LNCAP (cell line): ENCODE measurements at regions not wholly inside any gene's neighbourhood (a gene's known extent, or its start where the extent isn't known, plus 50 kb on each side); places are given as distances from the start of the nearest gene placed in this dataset.
A peak's percentile ranks its signal among the peaks of the same experiment; 100 is the strongest.

Source experiments
- CTCF ChIP-seq: fragments of 450-650 bp; IDR thresholded peaks from 2 replicates; pipeline ENCODE4 v1.5.1; 2017; ENCODE audit warnings: mild to moderate bottlenecking

DNA sequence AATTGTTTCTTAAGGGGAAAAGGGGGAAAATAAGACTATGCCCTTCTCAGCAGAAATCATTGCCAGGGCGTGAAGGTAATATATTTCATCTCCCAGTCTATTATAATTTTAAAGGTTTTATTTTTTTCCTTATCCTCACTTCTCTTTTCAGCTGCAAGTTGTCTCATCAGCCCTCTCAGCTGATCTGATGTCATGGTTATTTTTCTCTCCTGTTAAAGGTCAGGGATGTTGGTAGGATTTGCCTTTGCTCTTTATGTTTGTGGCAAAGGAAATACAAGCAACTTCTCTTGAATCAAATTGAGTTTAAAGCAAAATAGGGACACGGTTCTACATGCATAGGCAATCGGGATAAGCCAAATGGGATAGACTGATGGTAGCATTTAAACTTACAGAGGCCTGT is 946.9 kb downstream of the SORCS1 start:
- no peak for TF ChIP-seq CTCF

DNA sequence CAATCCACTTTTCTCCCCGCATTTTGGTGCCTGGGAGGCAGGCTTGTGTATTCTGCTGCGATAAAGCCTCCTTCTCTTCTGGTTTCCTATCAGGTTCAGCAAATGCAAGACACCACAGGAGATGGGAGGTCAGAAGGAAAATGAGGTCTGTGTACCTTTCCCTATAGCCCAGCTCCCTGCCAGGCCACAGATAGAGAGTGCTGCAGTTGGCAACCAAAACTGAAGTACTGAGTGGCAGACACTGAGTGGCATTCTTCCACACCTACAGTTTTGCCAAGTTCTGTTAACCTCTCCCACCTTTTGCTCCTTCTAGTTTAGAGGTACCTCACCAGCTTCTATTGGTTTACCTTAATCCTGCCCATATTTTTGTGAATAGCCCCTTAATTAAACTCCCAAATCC is 948.4 kb downstream of the SORCS1 start:
- no peak for TF ChIP-seq CTCF

- no peak for TF ChIP-seq CTCF
These were observed 950.3 kb downstream of the SORCS1 start for GRCh38 chr10:106214243-106214642.

DNA sequence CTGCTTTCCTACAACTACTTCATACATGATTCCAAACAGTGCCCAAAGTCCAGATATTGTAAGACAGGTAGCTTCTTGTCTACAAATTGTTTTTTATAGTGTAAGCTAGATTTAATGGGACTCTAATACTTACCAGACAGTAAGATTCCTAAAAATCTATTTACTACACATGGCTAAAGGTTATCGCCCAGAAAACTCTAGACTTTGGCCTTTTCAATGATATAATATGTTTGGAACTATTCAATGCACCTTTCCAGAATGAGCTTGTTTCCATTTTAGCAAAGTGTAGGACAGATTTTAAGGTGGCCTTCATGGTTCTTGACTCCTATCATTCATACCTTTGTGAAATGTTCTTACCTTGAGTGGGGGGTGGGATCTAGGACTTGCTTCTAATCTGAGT is 951.0 kb downstream of the SORCS1 start:
- no peak for TF ChIP-seq CTCF

DNA sequence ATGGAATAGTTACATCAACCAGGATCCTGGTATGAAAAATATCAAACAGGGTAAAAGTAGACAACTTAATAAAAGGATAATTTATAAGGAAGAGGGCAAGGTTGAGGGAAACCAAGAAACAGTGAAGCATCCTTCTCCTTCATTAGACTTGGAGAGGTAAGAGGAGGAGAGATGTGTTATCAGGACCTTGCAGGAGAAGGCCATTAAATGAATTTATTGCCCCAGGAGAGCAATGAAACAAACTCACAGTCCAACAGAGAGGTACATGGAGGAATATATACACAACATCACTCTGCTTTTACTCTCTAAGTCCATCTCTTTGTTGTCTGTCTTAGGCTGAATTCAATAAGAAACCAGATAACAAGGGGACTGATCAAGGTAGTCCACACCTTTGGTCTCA is 966.2 kb downstream of the SORCS1 start:
- TF ChIP-seq CTCF = no peak

GRCh38 chr10:106189292-106189691 is 975.2 kb downstream of the SORCS1 start:
- TF ChIP-seq CTCF = peak; percentile 45

- no peak for TF ChIP-seq CTCF
These were observed 978.6 kb downstream of the SORCS1 start for GRCh38 chr10:106185951-106186350.

DNA sequence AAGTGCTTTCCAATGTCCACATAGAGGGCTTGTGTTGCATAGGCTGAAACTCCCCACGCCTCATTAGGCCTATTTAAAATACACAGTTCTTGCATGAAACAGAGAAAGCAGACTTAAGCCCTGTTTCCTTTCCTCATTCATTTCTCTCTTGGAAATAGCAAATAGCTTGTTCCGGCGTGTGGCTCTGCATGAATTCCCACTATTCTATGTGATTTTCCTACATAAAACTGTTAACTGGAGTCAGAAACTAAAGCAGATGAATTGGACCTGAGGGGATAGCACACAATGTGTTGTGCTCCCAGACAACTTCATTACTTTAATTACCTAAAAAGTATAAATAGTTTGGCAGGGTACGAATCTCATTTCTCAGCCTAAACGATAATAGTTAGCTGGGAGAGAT is 981.5 kb downstream of the SORCS1 start:
- no peak for TF ChIP-seq CTCF
